ENCODE measurements at regions not wholly inside any gene's neighbourhood (a gene's known extent, or its start where the extent isn't known, plus 50 kb on each side); places are given as distances from the start of the nearest gene placed in this dataset.

DNA sequence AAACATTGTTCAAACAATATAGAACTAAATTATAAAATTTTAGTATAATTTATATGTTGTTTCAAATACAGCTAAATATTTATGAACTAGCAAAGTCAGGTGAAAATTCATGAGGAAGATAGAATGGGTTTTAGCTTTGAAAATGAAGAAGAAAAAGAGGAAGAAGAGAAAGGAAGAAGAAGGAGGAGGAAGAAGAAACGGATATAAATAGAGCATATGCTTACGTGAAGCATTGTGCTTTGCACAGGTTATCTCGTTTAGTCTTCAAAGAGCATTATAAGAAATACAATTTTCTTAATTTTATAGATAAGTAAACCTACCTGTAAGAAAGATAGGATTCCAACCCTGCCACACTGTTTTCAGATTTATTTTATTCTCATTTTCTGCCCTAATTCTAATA lies 620.6 kb upstream of the DAB2 start:
- Histone ChIP-seq H3K36me3 (no peaks in the 10 kb centered on the region), H3K4me3 (no peak overlapping the region), H3K9ac (no peak overlapping the region), H3K9me3 (replicated peaks in 1 of 11) (no peaks in the 10 kb centered on the region), H3K4me2 (no peak overlapping the region), H3K4me1 (0 out of 20 replicates have a peak, but pooled peaks cover 0 to 6% (median 0%) of the 10 kb centered on the region in 10 experiments), H4K20me1 (no peaks in the 10 kb centered on the region), H3K27me3 (no peaks in the 10 kb centered on the region), H3K27ac (no peak overlapping the region)
- TF ChIP-seq Cebpa-rat (IDR thresholded peaks at IDR 0.05), result no peak

DNA sequence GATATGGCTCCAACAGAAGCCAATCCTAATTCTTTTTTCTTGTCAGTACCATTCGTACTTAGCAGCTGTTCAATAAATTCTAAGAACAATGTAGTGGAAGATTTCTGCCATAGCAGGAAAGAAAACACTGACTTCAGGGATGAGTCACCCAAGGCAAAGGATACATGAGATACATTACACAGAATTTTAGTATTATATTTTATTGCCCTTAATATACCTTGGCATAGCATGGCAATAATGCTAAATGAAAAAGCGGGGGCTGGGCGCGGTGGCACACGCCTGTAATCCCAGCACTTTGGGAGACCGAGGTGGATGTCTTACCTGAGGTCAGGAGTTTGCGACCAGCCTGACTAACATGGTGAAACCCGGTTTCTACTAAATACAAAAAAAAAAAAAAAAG lies 619.1 kb upstream of the DAB2 start:
- H3K27ac ChIP-seq, result no peak overlapping the region
- H3K9ac ChIP-seq, result no peak overlapping the region
- no peak overlapping the region for H3K4me2 ChIP-seq
- no peaks in the 10 kb centered on the region for H3K9me3 ChIP-seq (replicated peaks in 1 of 11)
- no peaks in the 10 kb centered on the region for H4K20me1 ChIP-seq
- no peaks in the 10 kb centered on the region for H3K27me3 ChIP-seq
- no peak for TF ChIP-seq Cebpa-rat (IDR thresholded peaks at IDR 0.05)
- H3K4me3 ChIP-seq, result no peak overlapping the region
- 0 out of 20 replicates have a peak, but pooled peaks cover 0 to 6% (median 0%) of the 10 kb centered on the region in 10 experiments for H3K4me1 ChIP-seq
- no peaks in the 10 kb centered on the region for H3K36me3 ChIP-seq

DNA sequence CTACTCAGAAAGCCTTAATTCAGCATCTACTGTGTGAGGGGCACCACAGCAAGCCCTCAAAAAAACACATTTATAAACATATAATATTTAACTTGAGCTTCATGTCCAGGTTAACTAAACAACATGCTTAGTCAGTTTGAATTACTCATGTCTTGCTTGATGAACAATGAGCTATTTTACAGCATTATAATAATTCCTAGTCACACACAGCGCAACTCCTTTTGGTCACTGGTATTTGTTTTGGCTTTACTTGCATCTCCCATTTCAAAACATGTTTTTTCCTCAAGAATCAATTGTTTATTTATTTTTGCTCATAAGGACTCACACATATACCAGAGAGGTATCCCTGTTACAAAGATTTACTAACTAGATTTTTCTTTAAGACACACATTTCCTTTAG lies 616.7 kb upstream of the DAB2 start:
- Histone ChIP-seq H3K4me2 (no peak overlapping the region), H3K4me3 (no peak overlapping the region)
- no peak for TF ChIP-seq Cebpa-rat (IDR thresholded peaks at IDR 0.05)

DNA sequence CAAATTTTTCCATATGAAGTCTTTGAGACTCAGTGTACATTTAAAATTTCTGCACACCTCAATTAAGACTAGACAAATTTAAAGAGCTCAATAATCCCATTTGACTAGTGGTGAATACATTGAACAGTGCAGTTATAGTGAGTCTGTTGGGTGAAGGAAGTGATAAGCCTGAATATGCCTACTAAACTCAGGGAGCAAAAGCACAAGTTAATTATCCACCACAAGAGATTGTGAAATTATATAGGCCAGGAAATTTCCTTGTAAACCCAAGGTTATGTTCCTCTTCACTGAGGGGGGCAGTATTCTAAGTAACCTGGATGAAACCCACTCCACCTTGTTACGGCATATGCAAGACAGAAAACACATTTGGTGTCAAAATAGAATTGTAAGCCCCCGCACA lies 612.9 kb upstream of the DAB2 start:
- Histone ChIP-seq H3K9ac (no peak overlapping the region), H3K27ac (no peak overlapping the region), H4K20me1 (no peaks in the 10 kb centered on the region), H3K4me2 (no peak overlapping the region), H3K36me3 (no peaks in the 10 kb centered on the region), H3K9me3 (replicated peaks in 1 of 11) (no peaks in the 10 kb centered on the region), H3K27me3 (no peaks in the 10 kb centered on the region), H3K4me3 (no peak overlapping the region), H3K4me1 (peaks cover 0 to 8% (median 5%) of the 10 kb centered on the region in 10 experiments; a peak in 10 of 20 replicates)
- no peak for TF ChIP-seq Cebpa-rat (IDR thresholded peaks at IDR 0.05)

More for the DNA sequence above, 616.7 kb upstream of the DAB2 start:
- H3K9ac ChIP-seq, result no peak overlapping the region
- no peak overlapping the region for H3K27ac ChIP-seq
- H3K9me3 ChIP-seq (replicated peaks in 1 of 11), result no peaks in the 10 kb centered on the region
- H4K20me1 ChIP-seq, result no peaks in the 10 kb centered on the region
- no peaks in the 10 kb centered on the region for H3K27me3 ChIP-seq
- H3K4me1 ChIP-seq, result 0 out of 20 replicates have a peak, but pooled peaks cover 0 to 6% (median 0%) of the 10 kb centered on the region in 10 experiments
- H3K36me3 ChIP-seq, result no peaks in the 10 kb centered on the region

DNA sequence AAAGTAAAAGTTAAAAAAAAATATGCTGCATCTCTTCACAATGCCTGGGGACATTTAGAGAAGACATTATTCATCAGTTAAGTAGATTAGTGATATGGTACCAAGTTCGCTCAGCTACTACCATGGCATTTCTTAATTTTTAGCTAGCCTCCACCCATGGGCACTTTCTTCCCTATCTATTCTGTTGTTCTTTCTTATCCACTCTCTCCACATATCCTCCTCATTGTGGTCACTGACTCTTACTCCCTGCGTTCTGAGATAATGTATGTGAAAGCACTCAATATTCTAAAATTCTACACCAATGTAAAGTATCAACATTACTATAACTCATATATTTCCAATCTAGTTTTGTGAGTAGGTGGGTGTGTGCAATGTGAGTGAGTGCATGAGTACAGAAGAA lies 609.7 kb upstream of the DAB2 start:
- H3K4me2 ChIP-seq, result no peak overlapping the region
- no peak overlapping the region for H3K9ac ChIP-seq
- no peaks in the 10 kb centered on the region for H4K20me1 ChIP-seq
- no peak overlapping the region for H3K27ac ChIP-seq
- no peaks in the 10 kb centered on the region for H3K9me3 ChIP-seq (replicated peaks in 1 of 11)
- no peak overlapping the region for H3K4me3 ChIP-seq
- H3K4me1 ChIP-seq, result peaks cover 0 to 9% (median 5%) of the 10 kb centered on the region in 10 experiments; a peak in 10 of 20 replicates
- H3K27me3 ChIP-seq, result no peaks in the 10 kb centered on the region
- TF ChIP-seq Cebpa-rat (IDR thresholded peaks at IDR 0.05), result no peak
- H3K36me3 ChIP-seq, result no peaks in the 10 kb centered on the region

DNA sequence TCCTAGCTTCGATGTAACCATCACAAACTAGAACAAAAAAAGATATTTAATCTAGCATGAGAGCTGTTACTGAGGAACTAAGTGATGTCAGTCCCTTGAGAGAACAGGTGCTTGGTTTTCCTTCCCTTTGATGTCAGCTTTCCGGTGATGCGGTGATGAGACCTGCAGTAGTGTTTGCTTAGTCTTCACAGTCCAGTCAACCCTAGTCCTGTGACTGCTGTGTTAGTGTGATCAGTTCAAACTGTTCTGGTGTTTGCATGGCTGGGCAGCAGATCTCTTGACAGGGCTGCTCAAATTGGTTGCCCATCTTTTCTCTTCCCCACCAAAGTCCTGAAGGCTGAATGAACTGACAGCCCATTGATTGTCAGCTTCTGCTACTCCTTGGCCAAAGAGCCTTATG lies 608.6 kb upstream of the DAB2 start:
- no peaks in the 10 kb centered on the region for H3K9me3 ChIP-seq (replicated peaks in 1 of 11)
- H3K27me3 ChIP-seq, result no peaks in the 10 kb centered on the region
- no peak overlapping the region for H3K27ac ChIP-seq
- peaks cover 0 to 9% (median 5%) of the 10 kb centered on the region in 10 experiments; a peak in 10 of 20 replicates for H3K4me1 ChIP-seq
- no peaks in the 10 kb centered on the region for H4K20me1 ChIP-seq
- H3K9ac ChIP-seq, result no peak overlapping the region
- no peaks in the 10 kb centered on the region for H3K36me3 ChIP-seq
- H3K4me2 ChIP-seq, result peak overlapping the region in 5 of 11 experiments; percentile 11 to 35 (median 26); a peak in 7 of 22 replicates
- no peak for TF ChIP-seq Cebpa-rat (IDR thresholded peaks at IDR 0.05)
- no peak overlapping the region for H3K4me3 ChIP-seq

DNA sequence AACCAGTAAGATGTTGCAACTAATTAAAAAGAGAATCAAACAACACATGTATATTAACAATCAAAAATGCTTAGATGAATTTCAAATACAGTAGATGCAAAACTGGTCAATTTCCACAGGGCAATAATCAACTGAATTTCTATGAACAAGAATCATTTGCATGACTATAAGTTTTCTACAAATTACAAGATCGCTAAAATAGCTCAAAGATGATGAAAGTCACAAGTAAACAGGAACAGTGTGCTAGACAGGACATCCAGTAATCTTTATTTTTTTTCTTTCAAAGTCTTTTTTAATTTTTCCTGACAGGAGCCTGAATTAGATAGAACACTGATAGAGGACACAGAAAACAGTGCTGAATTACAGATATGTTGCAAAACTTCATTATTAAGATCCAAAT lies 608.2 kb upstream of the DAB2 start:
- H3K4me2 ChIP-seq, result peak overlapping the region in 5 of 11 experiments; percentile 11 to 35 (median 26); a peak in 8 of 22 replicates
- no peaks in the 10 kb centered on the region for H3K27me3 ChIP-seq
- H3K27ac ChIP-seq, result no peak overlapping the region
- no peaks in the 10 kb centered on the region for H3K9me3 ChIP-seq (replicated peaks in 1 of 11)
- H3K4me3 ChIP-seq, result no peak overlapping the region
- no peak overlapping the region for H3K9ac ChIP-seq
- H4K20me1 ChIP-seq, result no peaks in the 10 kb centered on the region
- TF ChIP-seq Cebpa-rat (IDR thresholded peaks at IDR 0.05), result no peak
- no peaks in the 10 kb centered on the region for H3K36me3 ChIP-seq
- H3K4me1 ChIP-seq, result peaks cover 0 to 9% (median 5%) of the 10 kb centered on the region in 10 experiments; a peak in 10 of 20 replicates

DNA sequence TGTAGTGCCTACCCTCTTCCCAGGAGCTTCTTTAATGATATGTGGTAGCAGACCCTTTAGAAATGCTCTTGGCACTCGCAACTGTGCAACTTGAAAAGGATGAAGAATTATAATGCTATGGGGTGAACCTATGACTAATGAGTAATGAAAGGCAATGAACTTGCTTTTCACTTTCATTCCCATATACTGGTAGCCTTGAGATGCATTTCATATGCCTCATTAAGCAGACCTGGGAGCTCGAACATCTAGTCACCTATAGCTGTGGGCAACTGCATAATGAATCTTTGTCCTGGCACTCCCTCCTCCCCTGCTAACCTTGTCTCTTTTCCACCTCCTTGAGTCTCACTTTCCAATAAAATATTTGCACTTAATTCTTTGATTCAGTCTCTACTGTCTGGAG lies 605.9 kb upstream of the DAB2 start:
- Histone ChIP-seq H3K36me3 (no peaks in the 10 kb centered on the region), H4K20me1 (no peaks in the 10 kb centered on the region), H3K4me3 (no peak overlapping the region), H3K4me2 (no peak overlapping the region), H3K9me3 (replicated peaks in 1 of 11) (no peaks in the 10 kb centered on the region), H3K4me1 (peaks cover 0 to 9% (median 5%) of the 10 kb centered on the region in 10 experiments; a peak in 10 of 20 replicates), H3K27me3 (no peaks in the 10 kb centered on the region), H3K9ac (no peak overlapping the region), H3K27ac (no peak overlapping the region)
- no peak for TF ChIP-seq Cebpa-rat (IDR thresholded peaks at IDR 0.05)

DNA sequence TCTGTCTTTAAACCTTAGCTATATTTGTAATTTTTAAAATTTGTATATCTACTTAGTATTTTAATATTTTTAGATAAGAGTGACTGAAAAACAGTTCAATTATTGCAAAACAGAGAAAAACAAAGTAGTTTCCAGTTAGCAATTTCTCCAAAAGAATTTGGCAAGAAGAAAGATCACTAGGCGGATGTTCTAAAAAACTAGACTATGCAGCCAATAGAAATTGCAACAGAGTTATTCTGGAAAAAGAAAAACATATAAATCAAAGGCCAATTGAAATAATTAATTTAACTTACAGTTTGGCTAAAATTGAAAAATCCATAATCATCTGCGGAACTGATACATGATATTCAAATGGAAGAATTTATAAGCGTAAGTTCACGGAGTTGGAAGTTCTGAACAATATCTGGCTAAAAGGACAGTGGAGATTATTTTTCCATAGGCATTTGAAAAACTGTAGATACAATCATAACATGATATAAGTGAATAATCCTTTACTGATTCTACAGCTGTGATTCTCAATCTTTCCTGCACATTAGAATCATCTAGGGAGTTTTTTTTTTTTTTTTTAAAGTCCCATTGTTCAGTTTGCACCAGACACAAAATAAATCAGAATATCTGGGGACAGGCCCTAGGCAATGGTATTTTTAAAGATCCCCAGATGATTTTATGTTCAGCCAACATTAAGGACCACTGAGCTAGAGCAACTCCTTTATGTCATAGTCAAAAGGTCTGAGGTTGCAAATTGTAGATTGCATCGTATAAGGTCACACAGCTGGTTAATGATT lies 605.1 kb upstream of the DAB2 start:
- H3K9ac ChIP-seq, result no peak overlapping the region
- H3K4me3 ChIP-seq, result no peak overlapping the region
- no peaks in the 10 kb centered on the region for H3K36me3 ChIP-seq
- no peaks in the 10 kb centered on the region for H3K27me3 ChIP-seq
- H3K4me1 ChIP-seq, result peaks cover 0 to 9% (median 5%) of the 10 kb centered on the region in 10 experiments; a peak in 10 of 20 replicates
- no peaks in the 10 kb centered on the region for H4K20me1 ChIP-seq
- no peak overlapping the region for H3K4me2 ChIP-seq
- H3K27ac ChIP-seq, result no peak overlapping the region
- TF ChIP-seq Cebpa-rat (IDR thresholded peaks at IDR 0.05), result no peak
- no peaks in the 10 kb centered on the region for H3K9me3 ChIP-seq (replicated peaks in 1 of 11)

DNA sequence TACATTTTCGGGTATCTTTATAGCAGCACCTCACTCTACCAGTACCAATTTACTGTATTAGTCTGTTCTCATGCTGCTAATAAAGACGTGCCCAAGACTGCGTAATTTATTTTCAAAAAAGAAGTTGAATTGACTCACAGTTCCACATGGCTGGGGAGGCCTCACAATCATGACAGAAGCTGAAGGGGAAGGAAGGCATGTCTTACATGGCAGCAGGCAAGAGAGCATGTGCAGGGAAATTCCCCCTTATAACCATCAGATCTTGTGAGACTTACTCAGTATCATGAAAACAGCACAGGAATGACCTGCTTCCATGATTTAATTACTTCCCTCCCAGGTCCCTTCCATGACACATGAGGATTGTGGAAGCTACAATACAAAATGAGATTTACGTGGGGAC lies 602.6 kb upstream of the DAB2 start:
- H3K4me1 ChIP-seq, result no peaks in the 10 kb centered on the region
- H3K27me3 ChIP-seq, result no peaks in the 10 kb centered on the region
- H3K4me3 ChIP-seq, result no peak overlapping the region
- H3K4me2 ChIP-seq, result no peak overlapping the region
- H3K9ac ChIP-seq, result no peak overlapping the region
- no peaks in the 10 kb centered on the region for H4K20me1 ChIP-seq
- H3K36me3 ChIP-seq, result no peaks in the 10 kb centered on the region
- H3K9me3 ChIP-seq (replicated peaks in 1 of 11), result no peaks in the 10 kb centered on the region
- no peak for TF ChIP-seq Cebpa-rat (IDR thresholded peaks at IDR 0.05)
- no peak overlapping the region for H3K27ac ChIP-seq

Data from BLaER1 treated with 17β-estradiol and CSF1 and Interleukin-3, amounts not matched to agents 10 nM and 100 nM (cell line).